Activated CD4-positive, alpha-beta T cell treated with anti-CD3 and anti-CD28 coated beads, Interleukin-2, amount 50 U/mL, for 1 hour (primary cell): ENCODE measurements at regions not wholly inside any gene's neighbourhood (a gene's known extent, or its start where the extent isn't known, plus 50 kb on each side); places are given as distances from the start of the nearest gene placed in this dataset.

Source experiments
- DNase-seq: peaks from one replicate; pipeline ENCODE4 v3.0.0-alpha.2; 2020

DNA sequence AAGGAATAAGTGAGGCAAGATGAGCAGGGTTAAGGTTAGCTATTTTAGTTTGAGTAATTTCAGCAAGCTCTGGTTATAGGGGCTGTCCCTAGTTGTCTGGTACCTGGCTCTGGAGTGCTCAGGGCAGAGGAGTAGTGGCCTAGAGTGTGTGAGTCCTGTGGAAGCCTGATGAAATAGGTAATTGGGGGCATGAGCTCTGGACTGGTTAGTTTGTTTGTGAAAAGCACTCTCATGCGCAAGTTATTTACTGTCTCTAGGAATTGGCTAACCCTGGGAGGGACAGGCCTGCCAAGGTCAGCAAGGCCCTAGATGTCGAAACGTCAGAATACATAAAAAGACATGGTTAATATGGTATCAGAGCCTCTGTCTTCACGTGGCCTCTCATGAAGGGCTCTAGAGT, 900.1 kb downstream of the PCDH17 start:
- DNase-seq = no peak

- DNase-seq = no peak
Measured at GRCh38 chr13:58542530-58542929, 911.0 kb downstream of the PCDH17 start.

GRCh38 chr13:58547419-58547818, 915.9 kb downstream of the PCDH17 start:
- DNase-seq = no peak

DNA sequence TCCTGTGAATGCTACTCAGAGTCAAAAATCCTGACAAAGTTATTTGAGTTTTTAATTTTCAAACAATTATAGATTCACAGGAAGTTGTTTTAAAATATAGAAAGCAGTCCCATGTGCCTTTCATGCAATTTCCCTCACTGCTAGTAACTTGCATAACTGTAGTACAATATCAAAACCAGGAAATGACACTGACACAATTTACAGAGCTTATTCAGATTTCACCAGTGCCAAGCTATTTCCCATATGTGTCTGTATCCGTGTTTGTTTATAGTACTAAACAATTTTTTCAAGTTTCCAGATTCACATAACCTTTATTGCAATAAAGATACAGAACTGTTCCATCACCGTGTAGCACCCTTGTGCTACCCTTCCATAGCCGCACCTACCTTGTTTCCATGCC, 934.6 kb downstream of the PCDH17 start:
- DNase-seq = no peak

GRCh38 chr13:58573743-58574142, 942.2 kb downstream of the PCDH17 start:
- no peak for DNase-seq

GRCh38 chr13:58574791-58575190, 943.2 kb downstream of the PCDH17 start:
- no peak for DNase-seq

DNA sequence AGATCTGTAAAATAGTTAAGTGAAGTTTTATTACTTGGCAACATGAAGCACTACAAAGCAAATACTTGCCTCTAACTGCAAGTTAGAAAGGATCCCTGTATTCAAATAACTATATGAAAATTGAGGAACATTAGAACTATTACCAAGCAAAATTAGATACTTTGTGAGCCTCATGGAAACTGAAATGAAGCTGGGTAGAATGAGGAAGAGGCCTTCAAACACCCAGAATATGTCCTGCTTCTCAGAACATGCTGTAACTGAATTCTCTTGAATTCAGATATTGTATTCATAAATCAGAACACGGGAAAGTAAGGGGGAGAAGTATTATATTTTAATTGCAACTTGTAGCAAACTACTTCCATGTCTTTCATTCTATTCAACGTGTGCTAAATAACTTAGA, 947.9 kb downstream of the PCDH17 start:
- DNase-seq = no peak

DNA sequence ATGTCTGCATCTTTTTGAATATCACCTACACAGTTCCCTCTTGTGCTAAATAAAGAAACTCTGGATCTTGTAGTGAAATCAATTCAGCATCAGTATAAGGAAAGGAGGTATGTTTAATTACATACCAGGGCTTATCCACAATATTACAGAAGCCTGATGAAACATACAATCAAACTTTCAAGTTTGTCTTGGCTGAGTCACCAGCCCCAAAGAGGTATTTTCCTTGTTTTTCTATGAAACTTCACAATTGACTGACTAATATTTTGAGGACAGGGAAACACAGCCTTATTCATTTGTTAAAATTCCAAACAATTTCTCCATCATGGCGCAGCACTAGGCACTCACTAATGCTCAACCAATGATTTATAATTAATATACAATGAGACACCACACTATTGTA, 952.4 kb downstream of the PCDH17 start:
- no peak for DNase-seq

GRCh38 chr13:58584610-58585009, 953.1 kb downstream of the PCDH17 start:
- no peak for DNase-seq

- DNase-seq = no peak
Measured at GRCh38 chr13:58587183-58587582, 955.6 kb downstream of the PCDH17 start.

GRCh38 chr13:58592052-58592451, 960.5 kb downstream of the PCDH17 start:
- no peak for DNase-seq

GRCh38 chr13:58592786-58593185, 961.2 kb downstream of the PCDH17 start:
- DNase-seq = no peak

DNA sequence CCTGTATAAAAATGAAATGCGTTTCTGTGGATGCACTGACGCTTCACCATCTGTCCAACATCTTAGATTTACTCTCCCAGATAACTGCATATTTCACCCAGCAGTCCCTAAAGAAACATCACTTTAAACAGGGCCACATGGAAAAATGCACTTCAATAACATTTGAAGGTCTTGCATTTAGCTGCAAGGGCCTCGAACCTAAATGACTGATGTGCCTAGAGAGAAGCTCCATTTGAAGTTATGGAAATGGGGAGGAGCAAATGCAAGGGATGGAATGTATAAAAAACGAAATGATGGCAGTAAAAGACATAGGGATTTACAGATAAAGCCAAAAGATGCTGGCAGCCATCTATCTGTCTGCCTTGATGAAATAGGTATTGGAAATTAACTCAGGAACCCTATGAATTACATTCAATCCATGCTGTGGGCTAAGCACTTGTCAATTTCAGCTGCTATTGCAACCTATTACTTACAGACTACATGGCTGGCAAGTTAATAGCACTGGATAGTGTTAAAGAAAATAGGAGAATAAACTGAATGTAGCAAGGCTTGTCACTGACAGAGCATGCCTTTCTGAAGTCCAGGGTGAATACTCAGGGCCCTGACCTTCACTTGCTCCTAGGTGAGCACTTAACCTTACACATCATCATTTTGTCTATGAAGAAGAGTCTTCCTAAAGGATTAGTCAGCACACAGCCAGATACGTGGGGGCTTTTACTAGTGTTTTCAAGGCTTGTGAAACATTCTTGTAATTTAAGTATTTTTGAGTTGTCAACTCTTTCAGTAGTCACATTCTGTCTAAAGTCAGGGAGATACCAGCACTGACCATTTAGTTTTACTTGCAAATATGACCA, 963.4 kb downstream of the PCDH17 start:
- no peak for DNase-seq

DNA sequence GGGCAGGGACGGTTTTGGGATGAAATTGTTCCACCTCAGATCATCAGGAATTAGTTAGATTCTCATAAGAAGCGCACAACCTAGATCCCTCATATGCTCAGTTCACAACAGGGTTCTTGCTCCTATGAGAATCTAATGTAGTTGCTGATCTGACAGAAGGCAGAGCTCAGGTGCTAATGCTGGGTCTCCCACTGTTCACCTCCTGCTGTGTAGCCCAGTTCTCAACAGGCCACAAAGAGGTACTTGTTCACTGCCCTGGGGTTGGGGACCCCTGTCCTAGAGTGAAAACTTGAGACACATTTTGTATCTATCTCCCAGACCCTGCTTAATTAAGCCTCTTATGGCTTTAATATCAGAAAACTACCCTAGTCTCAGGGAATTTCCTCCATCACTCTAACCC, 966.0 kb downstream of the PCDH17 start:
- DNase-seq = no peak

DNA sequence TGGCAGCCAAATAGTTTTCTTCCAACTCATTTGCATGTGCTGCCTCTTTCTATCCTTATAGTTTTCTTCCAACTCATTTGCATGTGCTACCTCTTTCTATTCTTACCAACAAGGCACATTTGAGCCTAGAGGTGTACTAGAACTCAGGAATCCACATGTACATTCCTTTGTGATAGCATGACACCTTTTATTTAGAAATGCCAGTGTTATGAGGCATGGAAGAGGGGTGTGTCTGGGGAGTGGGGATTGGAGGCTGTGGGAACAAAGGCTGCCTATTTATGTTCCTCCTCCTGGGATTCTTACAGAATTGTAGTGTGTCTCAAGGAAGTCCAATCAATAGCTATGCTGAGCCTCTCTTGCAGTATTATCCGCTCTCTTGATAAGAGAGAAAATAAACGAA, 966.7 kb downstream of the PCDH17 start:
- no peak for DNase-seq

- DNase-seq = no peak
Measured at GRCh38 chr13:58611117-58611516, 979.6 kb downstream of the PCDH17 start.

GRCh38 chr13:58617880-58618665, 986.5 kb downstream of the PCDH17 start:
- DNase-seq = no peak

DNA sequence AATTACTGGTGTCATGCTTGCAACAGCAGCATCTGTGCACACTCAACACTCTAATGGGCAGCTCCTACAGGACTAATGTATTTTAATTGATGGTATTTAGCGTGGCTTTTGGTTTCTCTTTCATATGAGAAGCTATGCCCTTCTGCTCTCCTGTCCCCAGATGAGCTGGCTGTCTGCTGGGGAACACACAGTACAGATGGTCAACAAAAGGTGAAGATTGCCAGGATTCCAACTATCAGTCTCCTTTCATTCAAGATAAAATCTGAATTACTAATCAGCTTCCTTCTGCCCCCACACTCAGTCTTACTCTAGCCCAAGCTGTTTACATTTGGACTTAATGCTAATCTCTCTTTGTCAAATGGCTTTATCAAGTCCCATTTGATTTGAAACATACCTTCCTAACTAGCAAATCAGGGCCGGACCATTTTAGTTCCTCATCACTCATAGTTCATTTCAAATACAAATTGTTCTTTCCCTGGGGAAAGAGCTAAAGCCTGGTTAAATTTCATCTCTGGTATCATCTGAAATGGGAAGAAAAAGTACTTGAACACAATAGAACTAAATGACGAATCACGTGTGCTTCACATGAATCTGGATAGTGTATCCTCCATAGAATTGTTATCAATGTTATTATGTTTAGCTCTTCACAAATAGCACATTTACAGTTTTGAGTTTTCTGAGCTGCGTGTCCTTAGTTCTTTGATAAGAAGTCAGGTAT, 988.0 kb downstream of the PCDH17 start:
- DNase-seq = no peak

DNA sequence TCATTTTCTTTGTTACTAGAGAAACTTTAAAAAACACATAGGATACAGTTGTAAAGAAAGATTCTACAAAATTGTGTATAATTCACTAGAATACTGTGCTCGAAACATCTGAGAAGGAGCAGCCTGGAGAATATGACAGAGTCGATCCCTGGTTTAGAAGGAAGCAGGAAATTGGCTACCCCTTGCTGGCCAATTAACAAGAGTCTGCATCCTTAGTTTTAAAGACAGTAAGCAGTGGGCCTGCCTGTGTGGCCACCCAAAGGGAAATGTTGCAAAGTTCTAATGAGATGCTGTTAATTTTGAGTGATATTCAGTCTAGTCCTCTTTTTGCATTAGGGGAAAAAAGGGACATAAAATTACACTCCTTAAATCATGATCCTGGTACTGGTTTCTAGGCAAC, 988.6 kb downstream of the PCDH17 start:
- DNase-seq = no peak

GRCh38 chr13:58625703-58626389, 994.3 kb downstream of the PCDH17 start:
- no peak for DNase-seq

GRCh38 chr13:58630794-58631193, 999.2 kb downstream of the PCDH17 start:
- no peak for DNase-seq

DNA sequence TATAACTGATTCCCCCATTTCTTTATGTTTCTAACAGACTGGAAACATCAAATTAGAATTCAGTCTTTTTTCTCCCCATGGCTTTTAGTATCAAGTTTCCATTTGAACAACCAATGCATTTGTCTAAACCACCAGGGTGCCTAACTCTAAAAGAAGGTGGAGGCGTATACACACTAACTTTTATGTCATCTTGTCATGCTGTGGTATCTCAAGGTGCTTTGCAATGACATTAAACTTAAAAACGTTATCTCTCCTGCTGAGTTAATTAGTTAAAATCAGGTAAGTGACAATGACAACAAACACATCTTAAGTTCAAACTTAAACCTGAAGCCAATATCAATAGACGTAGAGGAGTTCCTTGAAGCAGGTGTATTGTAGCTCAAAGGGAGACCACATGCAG, 1001.7 kb downstream of the PCDH17 start:
- no peak for DNase-seq

DNA sequence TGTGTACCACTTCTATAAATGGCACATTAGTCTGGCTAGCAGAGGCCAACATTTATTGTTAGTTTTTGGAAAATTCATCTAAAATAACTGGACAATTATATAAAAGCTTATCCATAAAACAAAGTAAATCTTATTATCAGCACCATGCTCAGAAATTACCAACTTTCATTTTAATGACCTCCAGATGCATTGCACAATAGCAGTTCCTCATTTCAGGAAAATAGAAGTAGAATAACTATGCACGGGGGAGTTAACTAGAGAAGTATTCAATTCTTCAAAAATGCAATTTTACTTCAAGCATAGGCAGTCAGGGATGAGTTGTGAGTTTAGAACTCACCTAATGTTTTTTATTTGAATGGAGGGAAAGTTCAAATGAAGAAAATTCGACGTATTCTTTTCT, 1023.5 kb downstream of the PCDH17 start:
- no peak for DNase-seq
